Endodermal cell (in vitro differentiated cells): ENCODE measurements at regions not wholly inside any gene's neighbourhood (a gene's known extent, or its start where the extent isn't known, plus 50 kb on each side); places are given as distances from the start of the nearest gene placed in this dataset.

Experiments
- DNase-seq: peaks from one replicate; pipeline ENCODE4 v3.0.0-alpha.2; 2017
- H3K27ac ChIP-seq: 2 replicates; pipeline ENCODE4 v1.5.1; 2013; ENCODE audit warnings: mild to moderate bottlenecking, low read depth, low read length, moderate library complexity
- H3K27me3 ChIP-seq: 2 replicates; pipeline ENCODE4 v1.6.1; 2013; ENCODE audit warnings: mild to moderate bottlenecking, low read length, moderate library complexity; ENCODE audit not compliant: insufficient read depth, control insufficient read depth, poor library complexity, severe bottlenecking
- H3K36me3 ChIP-seq: 2 replicates; pipeline ENCODE4 v1.7.0; 2013; ENCODE audit warnings: mild to moderate bottlenecking, low read length, moderate library complexity; ENCODE audit not compliant: control insufficient read depth, insufficient read depth
- H3K4me1 ChIP-seq: one replicate; pipeline ENCODE4 v1.7.0; 2013; ENCODE audit warnings: low read length; ENCODE audit not compliant: control insufficient read depth, insufficient read depth
- H3K4me3 ChIP-seq: 2 replicates; pipeline ENCODE4 v1.5.1; 2013; ENCODE audit warnings: mild to moderate bottlenecking, low read length, moderate library complexity
- H3K9ac ChIP-seq: 2 replicates; pipeline ENCODE4 v1.6.1; 2013; ENCODE audit warnings: mild to moderate bottlenecking, low read length, moderate library complexity; ENCODE audit not compliant: poor library complexity, severe bottlenecking; ENCODE audit errors: extremely low read depth
- H3K9me3 ChIP-seq: 2 replicates; pipeline ENCODE4 v1.6.1; 2013; ENCODE audit warnings: mild to moderate bottlenecking, low read length, moderate library complexity; ENCODE audit not compliant: control insufficient read depth
- H3K27ac Mint-ChIP-seq: 2 replicates; pipeline ENCODE4 v1.8.0; 2020; ENCODE audit warnings: mixed read lengths
- H3K27me3 Mint-ChIP-seq: 2 replicates; pipeline ENCODE4 v1.8.0; 2021; ENCODE audit warnings: mild to moderate bottlenecking, mixed read lengths; ENCODE audit not compliant: insufficient read depth
- H3K36me3 Mint-ChIP-seq: 2 replicates; pipeline ENCODE4 v1.8.0; 2020; ENCODE audit warnings: low read depth, mixed read lengths
- H3K4me1 Mint-ChIP-seq: 2 replicates; pipeline ENCODE4 v1.8.0; 2020; ENCODE audit warnings: mixed read lengths
- H3K4me3 Mint-ChIP-seq: 2 replicates; pipeline ENCODE4 v1.8.0; 2020; ENCODE audit warnings: mild to moderate bottlenecking, moderate library complexity, mixed read lengths
- H3K9me3 Mint-ChIP-seq: 2 replicates; pipeline ENCODE4 v1.8.0; 2020; ENCODE audit warnings: mild to moderate bottlenecking, mixed read lengths
- WGBS, 2 experiments: methylation state at CpG; one replicate each; pipeline versions ENCODE4 v1.1.5 to v1.1.7; 2013; ENCODE audit warnings: missing lambda C conversion rate in 2 of 2, mixed read lengths in 1 of 2; ENCODE audit not compliant: insufficient coverage in 1 of 2, insufficient read length in 1 of 2; 5-methylcytosine and 5-hydroxymethylcytosine counted together
- TF ChIP-seq, protein P1 (sequence below): fragments of 200-600 bp; sonication (generic); conservative IDR thresholded peaks from 2 replicates; pipeline ENCODE4 v1.5.0; 2021; ENCODE audit warnings: antibody characterized with exemption, mild to moderate bottlenecking

DNA sequence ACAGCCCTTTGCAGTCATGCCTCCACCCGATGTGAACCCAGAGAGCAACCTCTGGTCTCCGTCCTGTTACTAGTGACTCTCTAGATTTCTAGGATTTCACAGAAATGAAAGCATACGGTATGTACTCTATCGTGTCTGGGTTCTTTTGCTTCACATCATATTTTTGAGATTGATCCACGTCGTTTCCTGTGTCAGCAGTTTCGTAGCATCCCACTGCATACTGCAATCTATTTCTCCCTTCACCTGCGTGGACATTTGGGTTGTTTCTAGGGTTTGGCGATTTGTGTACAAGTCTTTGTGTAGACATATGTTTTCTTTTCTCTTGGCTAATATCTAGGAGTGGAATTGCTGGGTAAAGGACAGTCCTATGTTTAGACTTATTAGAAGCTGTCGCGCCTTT, 119.8 kb upstream of the PCBD1 start:
- 92 to 100% methylated on average over 6 to 11 of the region's 11 CpGs for WGBS, 2 experiments
- no peak overlapping the region for H3K27ac Mint-ChIP-seq
- no peaks in the 10 kb centered on the region for H3K36me3 ChIP-seq
- TF ChIP-seq, protein P1, sequence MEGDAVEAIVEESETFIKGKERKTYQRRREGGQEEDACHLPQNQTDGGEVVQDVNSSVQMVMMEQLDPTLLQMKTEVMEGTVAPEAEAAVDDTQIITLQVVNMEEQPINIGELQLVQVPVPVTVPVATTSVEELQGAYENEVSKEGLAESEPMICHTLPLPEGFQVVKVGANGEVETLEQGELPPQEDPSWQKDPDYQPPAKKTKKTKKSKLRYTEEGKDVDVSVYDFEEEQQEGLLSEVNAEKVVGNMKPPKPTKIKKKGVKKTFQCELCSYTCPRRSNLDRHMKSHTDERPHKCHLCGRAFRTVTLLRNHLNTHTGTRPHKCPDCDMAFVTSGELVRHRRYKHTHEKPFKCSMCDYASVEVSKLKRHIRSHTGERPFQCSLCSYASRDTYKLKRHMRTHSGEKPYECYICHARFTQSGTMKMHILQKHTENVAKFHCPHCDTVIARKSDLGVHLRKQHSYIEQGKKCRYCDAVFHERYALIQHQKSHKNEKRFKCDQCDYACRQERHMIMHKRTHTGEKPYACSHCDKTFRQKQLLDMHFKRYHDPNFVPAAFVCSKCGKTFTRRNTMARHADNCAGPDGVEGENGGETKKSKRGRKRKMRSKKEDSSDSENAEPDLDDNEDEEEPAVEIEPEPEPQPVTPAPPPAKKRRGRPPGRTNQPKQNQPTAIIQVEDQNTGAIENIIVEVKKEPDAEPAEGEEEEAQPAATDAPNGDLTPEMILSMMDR = no peak
- peaks cover 22% of the 10 kb centered on the region for H3K4me1 ChIP-seq
- peaks cover 39% of the 10 kb centered on the region for H3K4me1 Mint-ChIP-seq
- H3K9me3 ChIP-seq = no peaks in the 10 kb centered on the region
- no peak overlapping the region for H3K4me3 Mint-ChIP-seq
- H3K27me3 ChIP-seq = no peaks in the 10 kb centered on the region
- H3K27me3 Mint-ChIP-seq = no peaks in the 10 kb centered on the region
- no peaks in the 10 kb centered on the region for H3K9me3 Mint-ChIP-seq
- no peak overlapping the region for H3K27ac ChIP-seq
- H3K9ac ChIP-seq = no peak overlapping the region
- no peak for DNase-seq
- H3K36me3 Mint-ChIP-seq = no peaks in the 10 kb centered on the region
- no peak overlapping the region for H3K4me3 ChIP-seq

DNA sequence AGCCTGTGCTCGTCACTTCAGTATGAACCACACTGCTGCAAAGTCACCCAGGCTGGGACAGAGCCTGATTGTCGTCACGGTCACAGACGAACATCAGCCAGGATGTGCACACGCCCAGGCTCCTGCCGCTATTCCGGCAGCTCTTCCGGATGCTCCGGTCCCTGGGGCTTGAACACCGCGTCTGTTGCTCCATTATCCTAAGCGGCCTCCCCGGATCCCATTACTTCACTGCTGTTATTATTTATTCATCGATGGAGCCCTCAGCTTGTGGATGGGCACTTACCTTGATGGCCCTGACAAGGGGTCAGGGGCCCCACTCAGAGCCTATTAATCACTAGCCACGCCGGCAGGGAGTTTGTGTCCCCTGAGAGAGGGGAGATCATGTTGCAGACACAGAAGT, 120.8 kb upstream of the PCBD1 start:
- Mint-ChIP-seq H3K27me3 (no peaks in the 10 kb centered on the region), H3K36me3 (no peaks in the 10 kb centered on the region), H3K9me3 (no peaks in the 10 kb centered on the region), H3K4me1 (peaks cover 39% of the 10 kb centered on the region), H3K4me3 (no peak overlapping the region), H3K27ac (no peak overlapping the region)
- Histone ChIP-seq H3K9ac (no peak overlapping the region), H3K36me3 (no peaks in the 10 kb centered on the region), H3K4me3 (no peak overlapping the region), H3K4me1 (peaks cover 22% of the 10 kb centered on the region), H3K27ac (no peak overlapping the region), H3K27me3 (no peaks in the 10 kb centered on the region), H3K9me3 (no peaks in the 10 kb centered on the region)
- no peak for DNase-seq
- TF ChIP-seq, protein P1 = no peak
- WGBS, 2 experiments = 93 to 94% methylated on average over 13 to 16 of the region's 16 CpGs

DNA sequence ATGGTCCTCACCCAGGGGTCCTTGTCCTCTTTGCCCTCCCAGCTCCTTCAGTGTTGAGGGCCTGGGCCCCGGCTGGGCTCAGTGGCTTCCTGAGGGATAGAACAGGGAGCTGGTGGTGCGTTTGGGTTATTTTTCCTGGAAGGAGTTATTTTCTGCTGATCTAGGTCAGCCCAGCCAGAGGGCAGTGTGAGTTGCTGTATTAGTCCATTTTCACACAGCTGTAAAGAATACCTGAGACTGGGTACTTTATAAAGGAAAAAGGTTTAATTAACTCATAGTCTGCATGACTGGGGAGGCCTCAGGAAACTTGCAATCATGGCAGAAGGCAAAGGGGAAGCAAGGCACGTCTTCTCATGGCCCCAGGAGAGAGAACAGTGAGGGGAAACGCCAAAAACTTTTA, 122.4 kb upstream of the PCBD1 start:
- no peaks in the 10 kb centered on the region for H3K36me3 Mint-ChIP-seq

More for the DNA sequence above, 122.4 kb upstream of the PCBD1 start:
- no peaks in the 10 kb centered on the region for H3K9me3 ChIP-seq
- no peaks in the 10 kb centered on the region for H3K27me3 Mint-ChIP-seq
- H3K36me3 ChIP-seq = no peaks in the 10 kb centered on the region
- 71 to 82% methylated on average over 1 to 4 of the region's 4 CpGs for WGBS, 2 experiments
- H3K9me3 Mint-ChIP-seq = no peaks in the 10 kb centered on the region
- no peak for DNase-seq
- peaks cover 22% of the 10 kb centered on the region for H3K4me1 ChIP-seq
- H3K4me1 Mint-ChIP-seq = peaks cover 39% of the 10 kb centered on the region
- TF ChIP-seq, protein P1 = peak; percentile 41
- no peak overlapping the region for H3K27ac ChIP-seq
- H3K4me3 ChIP-seq = no peak overlapping the region
- H3K9ac ChIP-seq = no peak overlapping the region
- no peak overlapping the region for H3K4me3 Mint-ChIP-seq
- no peaks in the 10 kb centered on the region for H3K27me3 ChIP-seq
- peak overlapping the region; percentile 76 for H3K27ac Mint-ChIP-seq
